ENCODE measurements at regions not wholly inside any gene's neighbourhood (a gene's known extent, or its start where the extent isn't known, plus 50 kb on each side); places are given as distances from the start of the nearest gene placed in this dataset.

- no peak for TF ChIP-seq CTCF (IDR thresholded peaks at IDR 0.05)
- DNase-seq (ENCODE audit: low spot score) (no peak), ATAC-seq (ENCODE audit: low FRiP score) (no peak)
Observed at GRCh38 chr14:76696791-76697190, 64.5 kb upstream of the VASH1 start.

GRCh38 chr14:76697246-76697905 is 63.9 kb upstream of the VASH1 start:
- ATAC-seq (ENCODE audit: low FRiP score) (no peak), DNase-seq (ENCODE audit: low spot score) (no peak)
- no peak for TF ChIP-seq CTCF (IDR thresholded peaks at IDR 0.05)

GRCh38 chr14:76698191-76698590 is 63.1 kb upstream of the VASH1 start:
- TF ChIP-seq CTCF (IDR thresholded peaks at IDR 0.05), result no peak
- ATAC-seq (ENCODE audit: low FRiP score), result no peak
- no peak for DNase-seq (ENCODE audit: low spot score)

- ATAC-seq (ENCODE audit: low FRiP score) (no peak), DNase-seq (ENCODE audit: low spot score) (no peak)
- TF ChIP-seq CTCF (IDR thresholded peaks at IDR 0.05), result no peak
Observed at GRCh38 chr14:76698631-76699030, 62.6 kb upstream of the VASH1 start.

GRCh38 chr14:76699209-76699938 is 61.9 kb upstream of the VASH1 start:
- no peak for DNase-seq (ENCODE audit: low spot score)
- no peak for TF ChIP-seq CTCF (IDR thresholded peaks at IDR 0.05)
- no peak for ATAC-seq (ENCODE audit: low FRiP score)

GRCh38 chr14:76699939-76700590 is 61.2 kb upstream of the VASH1 start:
- no peak for TF ChIP-seq CTCF (IDR thresholded peaks at IDR 0.05)
- ATAC-seq (ENCODE audit: low FRiP score) (no peak), DNase-seq (ENCODE audit: low spot score) (no peak)

All from omental fat pad (tissue), 3 donors.